ENCODE measurements at regions not wholly inside any gene's neighbourhood (a gene's known extent, or its start where the extent isn't known, plus 50 kb on each side); places are given as distances from the start of the nearest gene placed in this dataset.

DNA sequence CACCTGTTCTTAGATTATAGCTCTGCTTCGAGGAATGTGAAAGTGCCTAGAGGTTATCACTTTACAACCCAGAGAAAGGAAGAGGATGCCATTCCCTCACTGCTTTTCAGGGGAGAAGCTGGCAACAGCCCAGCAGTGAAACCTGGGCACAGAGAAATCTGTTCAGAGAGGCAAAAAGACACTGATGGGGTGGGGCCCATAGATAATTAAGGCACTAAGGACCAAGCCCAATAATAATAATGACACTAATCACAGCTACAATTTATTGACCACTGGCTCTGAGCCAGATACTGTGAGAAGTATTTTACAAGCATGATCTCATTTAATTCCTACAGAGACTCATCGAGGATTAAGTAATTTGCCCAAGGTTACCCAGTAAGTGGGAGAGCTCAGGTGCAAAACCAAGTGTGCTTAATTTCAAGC lies 168.3 kb downstream of the PIK3R1 start:
- Histone ChIP-seq H3K27ac (peak overlapping the region; percentile 72 to 74), H3K27me3 (no peaks in the 10 kb centered on the region), H3K9me3 (no peaks in the 10 kb centered on the region), H3K4me1 (peaks cover 0 to 52% (median 26%) of the 10 kb centered on the region in 4 donors), H3K36me3 (no peaks in the 10 kb centered on the region), H3K4me3 (no peak overlapping the region)
- no peak for DNase-seq
- intact Hi-C loops (cut with DNase I; ENCODE audit: low total_unique reads), result no loop called here
- TF ChIP-seq, protein P1, sequence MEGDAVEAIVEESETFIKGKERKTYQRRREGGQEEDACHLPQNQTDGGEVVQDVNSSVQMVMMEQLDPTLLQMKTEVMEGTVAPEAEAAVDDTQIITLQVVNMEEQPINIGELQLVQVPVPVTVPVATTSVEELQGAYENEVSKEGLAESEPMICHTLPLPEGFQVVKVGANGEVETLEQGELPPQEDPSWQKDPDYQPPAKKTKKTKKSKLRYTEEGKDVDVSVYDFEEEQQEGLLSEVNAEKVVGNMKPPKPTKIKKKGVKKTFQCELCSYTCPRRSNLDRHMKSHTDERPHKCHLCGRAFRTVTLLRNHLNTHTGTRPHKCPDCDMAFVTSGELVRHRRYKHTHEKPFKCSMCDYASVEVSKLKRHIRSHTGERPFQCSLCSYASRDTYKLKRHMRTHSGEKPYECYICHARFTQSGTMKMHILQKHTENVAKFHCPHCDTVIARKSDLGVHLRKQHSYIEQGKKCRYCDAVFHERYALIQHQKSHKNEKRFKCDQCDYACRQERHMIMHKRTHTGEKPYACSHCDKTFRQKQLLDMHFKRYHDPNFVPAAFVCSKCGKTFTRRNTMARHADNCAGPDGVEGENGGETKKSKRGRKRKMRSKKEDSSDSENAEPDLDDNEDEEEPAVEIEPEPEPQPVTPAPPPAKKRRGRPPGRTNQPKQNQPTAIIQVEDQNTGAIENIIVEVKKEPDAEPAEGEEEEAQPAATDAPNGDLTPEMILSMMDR (IDR thresholded peaks at IDR 0.05), result no peak

DNA sequence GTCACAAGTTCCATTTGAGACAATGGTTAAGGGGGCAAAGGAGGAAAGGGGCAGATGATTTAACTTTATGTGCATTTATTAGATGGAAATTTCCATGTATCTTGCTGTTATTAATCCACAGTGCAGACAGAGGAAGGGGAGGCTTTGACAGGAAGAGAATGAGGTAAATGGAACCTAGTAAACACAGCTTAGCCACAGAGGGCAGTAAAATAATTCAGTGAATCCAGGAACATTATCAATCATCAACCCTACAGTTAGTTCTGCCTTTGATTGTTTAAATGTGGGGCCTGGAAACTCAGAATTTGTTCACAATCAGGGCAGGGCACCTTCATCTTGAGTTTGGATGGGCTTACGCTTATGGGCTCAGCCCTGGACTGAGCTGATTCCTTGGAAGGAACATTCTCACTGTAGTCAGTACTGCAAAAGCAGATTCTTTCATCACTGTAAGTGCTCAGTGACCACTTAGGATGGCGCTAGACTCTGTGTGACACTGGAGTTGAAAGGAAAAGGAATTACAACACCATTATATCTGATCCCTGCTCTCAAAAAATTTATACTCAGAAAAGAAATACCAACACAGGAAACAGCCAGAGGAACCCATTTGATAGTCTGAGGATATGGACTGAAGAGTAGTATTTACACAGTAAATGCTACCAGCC lies 169.5 kb downstream of the PIK3R1 start:
- peaks cover 0 to 40% (median 21%) of the 10 kb centered on the region in 4 donors for H3K4me1 ChIP-seq
- intact Hi-C loops (cut with DNase I; ENCODE audit: low total_unique reads), result no loop called here
- peak overlapping the region in 1 of 2 donors; percentile 74 for H3K27ac ChIP-seq
- H3K4me3 ChIP-seq, result no peak overlapping the region
- DNase-seq, result no peak
- no peaks in the 10 kb centered on the region for H3K36me3 ChIP-seq
- TF ChIP-seq, protein P1 (IDR thresholded peaks at IDR 0.05), result no peak
- no peaks in the 10 kb centered on the region for H3K27me3 ChIP-seq
- H3K9me3 ChIP-seq, result no peaks in the 10 kb centered on the region

DNA sequence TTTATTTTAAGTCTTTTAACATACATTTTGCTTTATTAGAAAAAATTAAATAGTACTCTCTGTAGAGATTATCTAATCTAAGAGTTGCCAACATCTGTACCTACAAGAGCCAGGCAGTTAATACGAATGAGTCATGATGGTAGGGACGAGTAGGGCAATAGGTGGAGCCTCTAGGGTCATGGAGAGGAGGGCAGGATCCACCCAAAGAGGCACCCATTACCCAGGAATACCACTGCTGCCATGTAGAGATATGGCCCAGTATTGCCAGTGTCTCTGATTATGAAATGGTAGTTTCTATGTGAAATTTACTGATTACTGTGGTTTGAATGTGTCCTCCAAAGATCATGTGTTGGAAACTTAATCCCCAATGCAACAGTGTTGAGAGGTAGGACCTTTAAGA lies 170.4 kb downstream of the PIK3R1 start:
- no peak overlapping the region for H3K27ac ChIP-seq
- no peak overlapping the region for H3K4me3 ChIP-seq
- H3K27me3 ChIP-seq, result no peaks in the 10 kb centered on the region
- DNase-seq, result no peak
- H3K36me3 ChIP-seq, result no peaks in the 10 kb centered on the region
- H3K9me3 ChIP-seq, result no peaks in the 10 kb centered on the region
- H3K4me1 ChIP-seq, result peaks cover 0 to 32% (median 19%) of the 10 kb centered on the region in 4 donors
- intact Hi-C loops (cut with DNase I; ENCODE audit: low total_unique reads), result no loop called here
- TF ChIP-seq, protein P1 (IDR thresholded peaks at IDR 0.05), result no peak

DNA sequence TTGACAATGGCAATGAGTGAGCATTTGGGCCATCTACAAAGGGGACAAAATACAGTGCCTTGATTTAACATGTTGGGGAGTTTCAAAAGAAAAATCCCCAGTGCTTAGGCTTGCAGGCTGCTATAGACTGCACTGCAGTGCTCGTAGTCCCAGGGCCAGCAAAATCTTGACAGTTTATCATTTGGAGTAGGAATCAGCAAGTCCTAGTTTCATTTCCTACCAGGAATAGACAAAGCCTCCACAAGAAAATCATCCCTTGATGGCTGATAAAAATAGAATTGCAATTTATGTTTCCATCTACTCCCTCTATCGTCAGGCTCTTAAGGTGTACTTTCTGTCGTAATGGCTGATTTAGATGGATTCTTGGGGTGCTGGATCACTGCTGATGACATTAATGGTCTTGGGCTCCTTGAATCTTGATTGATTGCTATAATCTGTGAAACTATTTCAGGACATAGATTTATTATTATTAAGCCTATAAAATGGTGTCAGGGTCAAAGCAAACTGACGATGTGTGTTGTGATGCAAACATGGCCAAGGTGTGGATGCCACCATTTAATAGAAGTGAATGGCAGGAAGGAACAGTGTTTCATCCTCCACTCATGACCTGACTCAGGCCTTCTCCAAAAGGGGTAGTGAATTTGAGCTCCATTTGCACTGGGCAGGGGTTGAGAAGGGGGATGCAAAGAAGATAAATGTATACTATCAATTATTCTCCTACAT lies 171.7 kb downstream of the PIK3R1 start:
- H3K9me3 ChIP-seq, result no peaks in the 10 kb centered on the region
- DNase-seq, result no peak
- H3K4me1 ChIP-seq, result peaks cover 0 to 19% (median 7%) of the 10 kb centered on the region in 4 donors
- TF ChIP-seq, protein P1 (IDR thresholded peaks at IDR 0.05), result no peak
- no peaks in the 10 kb centered on the region for H3K36me3 ChIP-seq
- H3K27me3 ChIP-seq, result no peaks in the 10 kb centered on the region
- intact Hi-C loops (cut with DNase I; ENCODE audit: low total_unique reads), result no loop called here
- H3K4me3 ChIP-seq, result no peak overlapping the region
- H3K27ac ChIP-seq, result no peak overlapping the region

DNA sequence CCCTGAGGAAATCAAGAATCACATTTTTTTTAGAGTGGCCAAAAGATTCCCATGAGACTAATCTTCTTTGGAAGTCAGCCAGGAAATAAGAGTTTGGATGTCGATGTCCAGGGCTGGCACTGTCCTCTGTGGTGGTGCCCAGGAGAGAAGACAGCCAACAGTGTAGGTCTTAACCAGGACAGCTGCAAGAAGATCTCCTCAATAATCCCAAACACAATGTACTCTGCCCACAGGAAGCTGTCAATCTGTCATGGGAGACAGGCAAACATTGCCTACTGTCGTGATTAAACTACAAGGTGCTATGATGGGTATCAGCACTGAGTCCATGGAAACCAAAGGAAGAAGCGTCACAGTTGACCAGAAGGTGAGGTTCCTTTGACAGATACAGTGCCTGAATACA lies 174.1 kb downstream of the PIK3R1 start:
- Histone ChIP-seq H3K9me3 (no peaks in the 10 kb centered on the region), H3K36me3 (no peaks in the 10 kb centered on the region), H3K4me1 (peaks cover 0 to 8% (median 0%) of the 10 kb centered on the region in 4 donors), H3K4me3 (no peak overlapping the region), H3K27ac (no peak overlapping the region), H3K27me3 (no peaks in the 10 kb centered on the region)
- no peak for DNase-seq
- TF ChIP-seq, protein P1 (IDR thresholded peaks at IDR 0.05), result no peak
- intact Hi-C loops (cut with DNase I; ENCODE audit: low total_unique reads), result no loop called here
